H9 (cell line): ENCODE measurements at regions not wholly inside any gene's neighbourhood (a gene's known extent, or its start where the extent isn't known, plus 50 kb on each side); places are given as distances from the start of the nearest gene placed in this dataset.

Experiments used
- DNase-seq: peaks from one replicate; pipeline ENCODE4 v3.0.0-alpha.2; 2017
- H2AFZ ChIP-seq: one replicate; pipeline ENCODE4 v1.6.1; 2013; ENCODE audit warnings: mild to moderate bottlenecking, low read length, control low read depth, moderate library complexity
- H2AK5ac ChIP-seq: 2 replicates; pipeline ENCODE4 v1.6.1; 2013; ENCODE audit warnings: low read length, control low read depth, mixed read lengths; ENCODE audit not compliant: insufficient read length
- H2BK120ac ChIP-seq: one replicate; pipeline ENCODE4 v1.6.1; 2013; ENCODE audit warnings: low read depth, mild to moderate bottlenecking, low read length, control low read depth, inconsistent platforms; ENCODE audit not compliant: poor library complexity, severe bottlenecking
- H2BK12ac ChIP-seq: 2 replicates; pipeline ENCODE4 v1.6.1; 2013; ENCODE audit warnings: low read length, control low read depth, mixed read lengths, low read depth; ENCODE audit not compliant: insufficient read length
- H2BK15ac ChIP-seq: 2 replicates; pipeline ENCODE4 v1.6.1; 2013; ENCODE audit warnings: low read depth, low read length, control low read depth
- H2BK20ac ChIP-seq: one replicate; pipeline ENCODE4 v1.6.1; 2013; ENCODE audit warnings: low read depth, mild to moderate bottlenecking, low read length, control low read depth, inconsistent platforms; ENCODE audit not compliant: poor library complexity, severe bottlenecking
- H2BK5ac ChIP-seq: 2 replicates; pipeline ENCODE4 v1.6.1; 2013; ENCODE audit warnings: low read length, control low read depth, mixed read lengths; ENCODE audit not compliant: insufficient read length
- H3K14ac ChIP-seq: 2 replicates; pipeline ENCODE4 v1.6.1; 2013; ENCODE audit warnings: low read length, control low read depth; ENCODE audit not compliant: insufficient read depth
- H3K18ac ChIP-seq: 2 replicates; pipeline ENCODE4 v1.6.1; 2013; ENCODE audit warnings: low read depth, mild to moderate bottlenecking, mixed read lengths, low read length, control low read depth; ENCODE audit not compliant: insufficient read length
- H3K23ac ChIP-seq: 2 replicates; pipeline ENCODE4 v1.6.1; 2013; ENCODE audit warnings: low read length, control low read depth, mixed read lengths, low read depth; ENCODE audit not compliant: insufficient read length
- H3K23me2 ChIP-seq: 2 replicates; pipeline ENCODE4 v1.6.1; 2013; ENCODE audit warnings: low read depth, mild to moderate bottlenecking, mixed read lengths, low read length, control low read depth; ENCODE audit not compliant: insufficient read length, poor library complexity, severe bottlenecking
- H3K27ac ChIP-seq: 2 replicates; pipeline ENCODE4 v1.5.1; 2013; ENCODE audit warnings: low read length, control low read depth, mixed read lengths, low read depth; ENCODE audit not compliant: insufficient read length
- H3K27me3 ChIP-seq: 2 replicates; pipeline ENCODE4 v1.6.1; 2013; ENCODE audit warnings: low read length, control low read depth, inconsistent platforms; ENCODE audit not compliant: insufficient read depth
- H3K4ac ChIP-seq: 2 replicates; pipeline ENCODE4 v1.6.1; 2013; ENCODE audit warnings: low read depth, mild to moderate bottlenecking, control low read depth, inconsistent platforms, low read length, moderate library complexity
- H3K4me1 ChIP-seq: 2 replicates; pipeline ENCODE4 v1.6.1; 2013; ENCODE audit warnings: low read length, control low read depth, inconsistent platforms; ENCODE audit not compliant: insufficient read depth
- H3K4me2 ChIP-seq: 2 replicates; pipeline ENCODE4 v1.6.1; 2013; ENCODE audit warnings: low read length, control low read depth, mixed read lengths; ENCODE audit not compliant: insufficient read length, insufficient read depth
- H3K56ac ChIP-seq: 2 replicates; pipeline ENCODE4 v1.6.1; 2013; ENCODE audit warnings: low read depth, mild to moderate bottlenecking, mixed read lengths, low read length, control low read depth; ENCODE audit not compliant: insufficient read length
- H3K79me1 ChIP-seq: 2 replicates; pipeline ENCODE4 v1.6.1; 2013; ENCODE audit warnings: low read depth, mild to moderate bottlenecking, moderate library complexity, low read length, control low read depth, inconsistent platforms; ENCODE audit not compliant: insufficient read depth, poor library complexity, severe bottlenecking
- H3K79me2 ChIP-seq: 2 replicates; pipeline ENCODE4 v1.6.1; 2013; ENCODE audit warnings: low read length, control low read depth, inconsistent platforms; ENCODE audit not compliant: insufficient read depth
- H3K9ac ChIP-seq: 2 replicates; pipeline ENCODE4 v1.6.1; 2013; ENCODE audit warnings: low read length, control low read depth, mixed read lengths; ENCODE audit not compliant: insufficient read length; ENCODE audit errors: extremely low read depth
- H3K9me3 ChIP-seq: one replicate; pipeline ENCODE4 v1.6.1; 2013; ENCODE audit warnings: low read depth, low read length, inconsistent platforms; ENCODE audit not compliant: control insufficient read depth
- H3T11ph ChIP-seq: one replicate; pipeline ENCODE4 v1.6.1; 2013; ENCODE audit warnings: mild to moderate bottlenecking, low read length, control low read depth, inconsistent platforms
- H4K20me1 ChIP-seq: one replicate; pipeline ENCODE4 v1.6.1; 2013; ENCODE audit not compliant: control insufficient read depth, insufficient read length, insufficient read depth
- H4K5ac ChIP-seq: 2 replicates; pipeline ENCODE4 v1.6.1; 2013; ENCODE audit warnings: low read depth, mild to moderate bottlenecking, mixed read lengths, low read length, control low read depth; ENCODE audit not compliant: insufficient read length
- H4K8ac ChIP-seq: replicated peaks from 2 replicates; pipeline ENCODE4 v1.6.1; 2013; ENCODE audit warnings: low read length, control low read depth, mixed read lengths, low read depth; ENCODE audit not compliant: insufficient read length
- H4K91ac ChIP-seq: 2 replicates; pipeline ENCODE4 v1.6.1; 2013; ENCODE audit warnings: low read depth, mild to moderate bottlenecking, moderate library complexity, mixed read lengths, low read length, control low read depth; ENCODE audit not compliant: insufficient read length
- H3K27ac Mint-ChIP-seq, 3 experiments: 2 replicates in 2 of 3; 3 replicates in 1 of 3; pipeline ENCODE4 v1.8.0; 2020 to 2021; ENCODE audit warnings: mixed read lengths in 3 of 3, mild to moderate bottlenecking in 1 of 3, moderate library complexity in 1 of 3
- H3K27me3 Mint-ChIP-seq: 2 replicates; pipeline ENCODE4 v1.8.0; 2021; ENCODE audit warnings: low read depth, mild to moderate bottlenecking, moderate library complexity, mixed read lengths
- H3K36me3 Mint-ChIP-seq, 3 experiments: 2 replicates in 2 of 3; 3 replicates in 1 of 3; pipeline ENCODE4 v1.8.0; 2020 to 2021; ENCODE audit warnings: low read depth in 3 of 3, mixed read lengths in 3 of 3; ENCODE audit not compliant: insufficient read depth in 1 of 3
- H3K4me1 Mint-ChIP-seq, 2 experiments: 2 replicates each; pipeline ENCODE4 v1.8.0; 2020; ENCODE audit warnings: mixed read lengths in 2 of 2
- H3K4me3 Mint-ChIP-seq, 2 experiments: 2 replicates in 1 of 2; 3 replicates in 1 of 2; pipeline ENCODE4 v1.8.0; 2020 to 2021; ENCODE audit warnings: mild to moderate bottlenecking in 2 of 2, mixed read lengths in 2 of 2, moderate library complexity in 1 of 2
- H3K9me3 Mint-ChIP-seq, 2 experiments: 2 replicates in 1 of 2; 3 replicates in 1 of 2; pipeline ENCODE4 v1.8.0; 2020; ENCODE audit warnings: mild to moderate bottlenecking in 2 of 2, mixed read lengths in 2 of 2, moderate library complexity in 1 of 2
- WGBS: extraction: QIAGEN DNeasy Blood & Tissue Kit; methylation state at CpG from one replicate; pipeline ENCODE4 v1.1.7; 2013; ENCODE audit warnings: missing lambda C conversion rate, low lambda C conversion rate, mixed read lengths; ENCODE audit not compliant: insufficient read length; ENCODE audit errors: extremely low coverage; 5-methylcytosine and 5-hydroxymethylcytosine counted together
- TF ChIP-seq, protein P1 (sequence below): fragments of 200-600 bp; sonication (generic); conservative IDR thresholded peaks from 3 replicates; pipeline ENCODE4 v1.8.0; 2021; ENCODE audit warnings: antibody characterized with exemption, mild to moderate bottlenecking

- Histone ChIP-seq H2BK15ac (no peak overlapping the region), H2AK5ac (no peak overlapping the region), H2BK5ac (no peak overlapping the region), H4K8ac (no peak overlapping the region), H3K14ac (no peak overlapping the region), H4K20me1 (no peaks in the 10 kb centered on the region), H3K23me2 (no peaks in the 10 kb centered on the region), H3K23ac (no peak overlapping the region), H3K18ac (no peak overlapping the region), H2BK20ac (no peak overlapping the region), H4K5ac (no peak overlapping the region), H3K79me1 (no peaks in the 10 kb centered on the region), H3K79me2 (no peaks in the 10 kb centered on the region), H4K91ac (no peak overlapping the region), H3K27me3 (no peaks in the 10 kb centered on the region), H3K9me3 (no peaks in the 10 kb centered on the region), H3K9ac (no peak overlapping the region), H3K27ac (no peak overlapping the region), H3K4ac (no peak overlapping the region), H3T11ph (no peak overlapping the region), H3K4me2 (no peak overlapping the region), H3K4me1 (no peaks in the 10 kb centered on the region), H2BK12ac (no peak overlapping the region), H3K56ac (no peak overlapping the region), H2AFZ (no peak overlapping the region), H2BK120ac (no peak overlapping the region)
- peaks cover 1% of the 10 kb centered on the region for H3K27me3 Mint-ChIP-seq
- H3K4me3 Mint-ChIP-seq = no peak overlapping the region
- TF ChIP-seq, protein P1, sequence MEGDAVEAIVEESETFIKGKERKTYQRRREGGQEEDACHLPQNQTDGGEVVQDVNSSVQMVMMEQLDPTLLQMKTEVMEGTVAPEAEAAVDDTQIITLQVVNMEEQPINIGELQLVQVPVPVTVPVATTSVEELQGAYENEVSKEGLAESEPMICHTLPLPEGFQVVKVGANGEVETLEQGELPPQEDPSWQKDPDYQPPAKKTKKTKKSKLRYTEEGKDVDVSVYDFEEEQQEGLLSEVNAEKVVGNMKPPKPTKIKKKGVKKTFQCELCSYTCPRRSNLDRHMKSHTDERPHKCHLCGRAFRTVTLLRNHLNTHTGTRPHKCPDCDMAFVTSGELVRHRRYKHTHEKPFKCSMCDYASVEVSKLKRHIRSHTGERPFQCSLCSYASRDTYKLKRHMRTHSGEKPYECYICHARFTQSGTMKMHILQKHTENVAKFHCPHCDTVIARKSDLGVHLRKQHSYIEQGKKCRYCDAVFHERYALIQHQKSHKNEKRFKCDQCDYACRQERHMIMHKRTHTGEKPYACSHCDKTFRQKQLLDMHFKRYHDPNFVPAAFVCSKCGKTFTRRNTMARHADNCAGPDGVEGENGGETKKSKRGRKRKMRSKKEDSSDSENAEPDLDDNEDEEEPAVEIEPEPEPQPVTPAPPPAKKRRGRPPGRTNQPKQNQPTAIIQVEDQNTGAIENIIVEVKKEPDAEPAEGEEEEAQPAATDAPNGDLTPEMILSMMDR = no peak
- H3K36me3 Mint-ChIP-seq = peaks cover 0 to 1% (median 0%) of the 10 kb centered on the region in 3 experiments; a peak in 1 of 7 replicates
- peaks cover 2 to 8% of the 10 kb centered on the region in 2 experiments; a peak in 3 of 4 replicates for H3K4me1 Mint-ChIP-seq
- WGBS = no CpG with 5 or more reads among the region's 9 CpGs
- DNase-seq = no peak
- H3K9me3 Mint-ChIP-seq = no peaks in the 10 kb centered on the region; a peak in 2 of 5 replicates
- no peak overlapping the region for H3K27ac Mint-ChIP-seq
These were observed 323.3 kb upstream of the ZNF507 start for GRCh38 chr19:32022044-32022640.
